Lower leg skin (tissue), 4 donors: ENCODE measurements at regions not wholly inside any gene's neighbourhood (a gene's known extent, or its start where the extent isn't known, plus 50 kb on each side); places are given as distances from the start of the nearest gene placed in this dataset.

ENCODE experiments used
- DNase-seq, 2 donors: peaks; one replicate each; pipeline ENCODE4 v3.0.0-alpha.2; 2019; ENCODE audit warnings: low spot score in 2 of 2
- H3K4me3 ChIP-seq: fragments of 200-600 bp; sonication (generic); 2 replicates; pipeline ENCODE4 v1.5.1; 2017; ENCODE audit warnings: mild to moderate bottlenecking, low read depth; ENCODE audit not compliant: poor library complexity, severe bottlenecking
- CTCF ChIP-seq, 3 donors: fragments of 450-650 bp; IDR thresholded peaks; one replicate each; pipeline ENCODE4 v1.5.1; 2016; ENCODE audit warnings: antibody characterized with exemption in 3 of 3, mild to moderate bottlenecking in 3 of 3, moderate library complexity in 2 of 3
- POLR2A ChIP-seq, 2 donors: fragments of 450-650 bp; IDR thresholded peaks; one replicate each; pipeline ENCODE4 v1.6.1; 2016 to 2017; ENCODE audit warnings: antibody characterized with exemption in 2 of 2, mild to moderate bottlenecking in 1 of 2, moderate library complexity in 1 of 2
- WGBS, 2 donors: methylation state at CpG; one replicate each; pipeline ENCODE4 v1.1.5; 2018; 5-methylcytosine and 5-hydroxymethylcytosine counted together
- intact Hi-C: fragments of 100-400 bp; cut with DNase I; formaldehyde crosslinking; loops from one replicate; pipeline ENCODE4 v1.15.0; 2023; ENCODE audit warnings: low total_unique reads

- H3K4me3 ChIP-seq, result no peak overlapping the region
- intact Hi-C loops, result no loop called here
- TF ChIP-seq POLR2A (IDR thresholded peaks at IDR 0.05) (no peak), CTCF (IDR thresholded peaks at IDR 0.05) (no peak)
- WGBS, 2 donors, result 82 to 85% methylated on average over 7 of the region's 7 CpGs
- no peak for DNase-seq
Observed at GRCh38 chr13:38564256-38565150, 122.4 kb upstream of the FREM2 start.

- 75 to 79% methylated on average over 4 of the region's 4 CpGs for WGBS, 2 donors
- TF ChIP-seq CTCF (IDR thresholded peaks at IDR 0.05) (no peak), POLR2A (IDR thresholded peaks at IDR 0.05) (no peak)
- no peak overlapping the region for H3K4me3 ChIP-seq
- intact Hi-C loops, result no loop called here
- DNase-seq, result no peak
Observed at GRCh38 chr13:38566023-38566422, 120.9 kb upstream of the FREM2 start.

DNA sequence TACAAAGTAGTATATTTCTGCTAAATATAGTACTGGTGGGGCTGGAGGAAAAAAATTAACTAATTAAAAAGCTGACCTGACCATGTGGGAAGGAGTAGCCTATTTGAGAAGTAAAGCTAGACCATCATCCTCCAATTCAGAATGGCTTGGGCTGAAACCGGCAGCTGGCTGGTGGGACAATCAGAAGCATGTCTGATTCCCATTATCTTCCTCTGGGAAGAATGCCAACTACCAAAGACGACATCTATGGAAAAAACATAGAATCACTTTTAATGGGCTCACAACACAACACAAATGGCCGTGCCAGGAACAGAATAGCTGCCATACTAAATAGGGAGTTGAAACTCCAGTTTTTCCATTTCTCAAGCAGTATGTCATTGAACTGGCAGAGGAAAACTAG is 120.4 kb upstream of the FREM2 start:
- intact Hi-C loops, result no loop called here
- no peak overlapping the region for H3K4me3 ChIP-seq
- TF ChIP-seq POLR2A (IDR thresholded peaks at IDR 0.05), result no peak
- whole genome bisulfite sequencing, 2 donors, result 19 to 32% methylated on average over 3 of the region's 3 CpGs
- no peak for DNase-seq

DNA sequence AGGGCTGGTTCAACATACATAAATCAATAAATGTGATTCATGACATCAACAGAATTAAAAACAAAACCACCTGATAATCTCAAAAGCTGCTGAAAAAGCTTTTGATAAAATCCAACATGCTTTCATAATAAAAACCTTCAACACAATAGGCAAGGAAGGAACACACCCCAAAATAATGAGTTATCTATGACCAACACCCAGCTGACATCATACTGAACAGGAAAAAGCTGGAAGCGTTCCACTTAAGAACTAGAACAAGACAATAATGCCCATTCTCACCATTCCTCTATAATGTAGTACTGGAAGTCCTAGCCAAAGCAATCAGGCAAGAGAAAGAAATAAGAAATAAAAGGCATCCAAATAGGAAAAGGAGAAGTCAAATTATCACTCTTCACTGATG is 116.2 kb upstream of the FREM2 start:
- 44 to 74% methylated on average over 1 of the region's 1 CpG for WGBS, 2 donors
- intact Hi-C loops, result no loop called here
- no peak overlapping the region for H3K4me3 ChIP-seq
- TF ChIP-seq POLR2A (IDR thresholded peaks at IDR 0.05) (no peak), CTCF (IDR thresholded peaks at IDR 0.05) (no peak)
- no peak for DNase-seq

- TF ChIP-seq CTCF (IDR thresholded peaks at IDR 0.05) (no peak), POLR2A (IDR thresholded peaks at IDR 0.05) (no peak)
- 40 to 47% methylated on average over 2 of the region's 2 CpGs for WGBS, 2 donors
Observed at GRCh38 chr13:38575427-38575826, 111.5 kb upstream of the FREM2 start.

DNA sequence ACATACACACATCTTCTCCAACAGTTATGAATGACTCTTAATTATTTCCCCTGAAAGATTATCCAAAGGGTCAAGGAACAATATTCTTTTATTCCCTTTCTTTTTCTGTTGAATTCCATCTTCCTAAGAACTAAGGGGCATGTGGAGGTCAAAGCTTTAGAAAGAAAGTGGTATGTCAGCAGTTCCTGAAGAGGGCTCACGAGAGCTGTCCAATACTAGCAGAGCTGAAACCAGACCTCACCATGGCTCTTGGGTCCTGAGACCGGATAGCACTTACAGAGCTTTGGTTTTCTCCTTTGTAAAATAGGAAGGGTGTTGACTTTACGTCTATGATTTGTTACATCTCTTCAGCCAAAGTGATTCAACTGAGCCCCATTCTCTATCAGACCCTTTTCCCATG is 109.8 kb upstream of the FREM2 start:
- 75 to 79% methylated on average over 3 of the region's 3 CpGs for WGBS, 2 donors
- no peak for DNase-seq
- H3K4me3 ChIP-seq, result no peak overlapping the region
- TF ChIP-seq POLR2A (IDR thresholded peaks at IDR 0.05) (no peak), CTCF (IDR thresholded peaks at IDR 0.05) (no peak)
- intact Hi-C loops, result no loop called here

More at GRCh38 chr13:38575427-38575826, 111.5 kb upstream of the FREM2 start:
- DNase-seq, result no peak
- no peak overlapping the region for H3K4me3 ChIP-seq
- intact Hi-C loops, result no loop called here
